ENCODE measurements at regions not wholly inside any gene's neighbourhood (a gene's known extent, or its start where the extent isn't known, plus 50 kb on each side); places are given as distances from the start of the nearest gene placed in this dataset.
"Not testable (repeated sequence)": the region's sequence is repeated elsewhere in the genome, so short reads cannot be mapped to it uniquely, and the experiment has no call there.

DNA sequence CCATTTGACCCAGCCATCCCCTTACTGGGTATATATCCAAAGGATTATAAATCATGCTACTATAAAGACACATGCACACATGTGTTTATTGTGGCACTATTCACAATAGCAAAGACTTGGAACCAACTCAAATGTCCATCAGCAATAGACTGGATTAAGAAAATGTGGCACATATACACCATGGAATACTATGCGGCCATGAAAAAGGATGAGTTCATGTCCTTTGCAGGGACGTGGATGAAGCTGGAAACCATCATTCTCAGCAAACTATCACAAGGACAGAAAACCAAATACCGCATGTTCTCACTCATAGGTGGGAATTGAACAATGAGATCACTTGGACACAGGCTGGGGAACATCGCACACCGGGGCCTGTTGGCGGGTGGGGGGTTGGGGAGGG is 913.4 kb upstream of the DIAPH2 start:
- DNase-seq (ENCODE audit: low read depth) = not testable (repeated sequence)

- no peak for DNase-seq (ENCODE audit: low read depth)
Observed at GRCh38 chrX:95791876-95792275, 892.8 kb upstream of the DIAPH2 start.

GRCh38 chrX:95797344-95797743 is 887.3 kb upstream of the DIAPH2 start:
- no peak for DNase-seq (ENCODE audit: low read depth)

GRCh38 chrX:95823796-95824195 is 860.8 kb upstream of the DIAPH2 start:
- no peak for DNase-seq (ENCODE audit: low read depth)

DNA sequence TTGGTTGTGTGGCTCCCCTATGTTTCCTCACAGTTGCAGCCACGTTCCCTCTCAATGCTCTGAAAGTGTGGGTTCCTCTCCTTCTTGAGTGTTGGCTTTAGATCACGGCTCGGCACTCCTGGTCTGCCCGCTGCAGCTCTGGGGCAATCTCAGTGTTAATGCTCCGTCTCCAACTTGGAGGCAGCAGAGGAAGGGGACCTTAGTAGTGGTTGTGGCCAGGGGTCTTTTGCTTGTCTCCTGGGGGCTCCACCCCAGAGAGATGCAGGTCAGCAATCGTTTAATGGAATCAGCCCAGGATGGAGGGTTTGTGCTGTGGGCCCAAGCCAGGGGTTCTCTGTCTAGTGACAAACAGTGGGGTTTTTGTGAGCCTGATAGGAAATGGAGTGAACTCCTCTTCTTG is 849.4 kb upstream of the DIAPH2 start:
- no peak for DNase-seq (ENCODE audit: low read depth)

GRCh38 chrX:95836517-95836916 is 848.1 kb upstream of the DIAPH2 start:
- DNase-seq (ENCODE audit: low read depth) = no peak

GRCh38 chrX:95841863-95842262 is 842.8 kb upstream of the DIAPH2 start:
- no peak for DNase-seq (ENCODE audit: low read depth)

- no peak for DNase-seq (ENCODE audit: low read depth)
Observed at GRCh38 chrX:95860127-95860526, 824.5 kb upstream of the DIAPH2 start.

DNA sequence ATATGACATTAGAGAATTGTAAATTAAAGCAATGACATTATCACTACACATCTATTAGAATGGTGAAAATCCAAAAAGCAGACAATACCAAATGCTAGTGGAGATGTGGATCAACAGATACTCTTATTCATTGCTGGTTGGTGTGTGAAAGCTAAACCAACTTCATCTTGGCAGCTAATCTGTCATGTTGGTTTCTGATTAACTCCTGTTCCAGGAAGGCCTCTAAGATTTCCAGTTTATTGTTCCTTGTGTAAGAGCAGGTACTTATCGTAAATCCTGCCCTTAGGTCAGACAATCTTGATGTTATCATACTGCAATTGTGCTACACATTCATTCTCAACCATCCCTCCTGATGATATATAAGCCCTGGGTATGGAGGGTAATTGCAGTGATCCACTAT is 809.0 kb upstream of the DIAPH2 start:
- DNase-seq (ENCODE audit: low read depth) = no peak

GRCh38 chrX:95878874-95879273 is 805.8 kb upstream of the DIAPH2 start:
- no peak for DNase-seq (ENCODE audit: low read depth)

GRCh38 chrX:95884186-95884585 is 800.5 kb upstream of the DIAPH2 start:
- DNase-seq (ENCODE audit: low read depth) = no peak

DNA sequence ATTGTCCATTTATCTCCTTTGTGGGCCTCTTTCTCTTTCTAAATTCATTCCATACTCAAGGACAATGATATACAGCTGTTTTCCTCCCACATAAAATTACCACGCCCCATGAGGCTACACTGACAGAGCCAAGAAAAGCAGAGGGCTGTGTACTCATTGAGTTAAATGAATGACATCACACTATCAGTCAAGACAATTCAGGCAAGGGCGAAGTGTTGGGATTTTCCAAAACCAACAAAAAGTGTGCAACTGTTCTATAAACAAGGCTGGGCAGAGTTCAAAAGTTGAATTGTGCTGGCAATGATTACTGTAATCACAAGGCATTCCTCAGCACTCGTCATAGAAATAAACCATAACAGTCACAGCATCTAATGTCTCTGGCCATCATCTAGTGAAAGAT is 799.6 kb upstream of the DIAPH2 start:
- peak; percentile 59 for DNase-seq (ENCODE audit: low read depth)

- DNase-seq (ENCODE audit: low read depth) = no peak
Observed at GRCh38 chrX:95889279-95889678, 795.4 kb upstream of the DIAPH2 start.

- DNase-seq (ENCODE audit: low read depth) = peak; percentile 54
Observed at GRCh38 chrX:95893636-95894035, 791.0 kb upstream of the DIAPH2 start.

DNA sequence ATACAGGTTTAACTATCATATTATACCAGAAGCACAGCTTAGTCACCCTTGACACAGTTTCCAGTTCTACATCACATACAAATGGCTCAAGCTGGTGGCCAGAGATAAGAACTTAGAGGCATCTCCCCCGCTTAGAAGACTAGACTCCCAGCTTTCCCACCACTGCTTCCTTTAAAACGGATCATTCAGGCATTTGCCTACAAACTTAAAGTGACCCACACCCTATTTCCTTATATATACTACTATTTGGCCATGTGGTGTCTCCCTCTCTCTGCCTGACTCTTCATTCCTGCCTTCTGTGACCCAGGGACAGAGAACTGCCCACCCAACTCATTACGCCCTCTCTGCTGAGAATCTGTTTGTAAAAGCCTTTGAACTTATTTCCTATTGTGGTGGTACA is 781.2 kb upstream of the DIAPH2 start:
- no peak for DNase-seq (ENCODE audit: low read depth)

DNA sequence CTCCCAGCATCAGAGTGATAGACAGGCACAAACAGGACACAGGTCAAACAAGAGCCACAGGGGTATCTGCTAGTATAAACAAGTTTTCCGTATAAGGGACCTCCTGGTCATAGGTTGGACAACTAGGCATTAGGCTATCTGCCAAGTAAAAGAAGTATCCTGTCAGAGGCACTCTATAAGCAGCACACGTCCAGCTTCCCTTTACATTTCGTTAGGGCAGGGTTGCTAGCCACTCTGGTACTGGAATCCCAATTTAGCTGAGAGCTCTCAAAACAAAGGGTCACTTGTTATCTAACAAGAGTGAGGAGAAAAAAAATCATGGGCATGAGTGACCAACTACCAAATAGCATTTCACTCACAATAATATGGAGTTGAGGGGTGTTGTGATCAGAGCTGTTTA is 780.7 kb upstream of the DIAPH2 start:
- no peak for DNase-seq (ENCODE audit: low read depth)

GRCh38 chrX:95907081-95907480 is 777.6 kb upstream of the DIAPH2 start:
- DNase-seq (ENCODE audit: low read depth) = no peak

- DNase-seq (ENCODE audit: low read depth) = no peak
Observed at GRCh38 chrX:95911062-95911461, 773.6 kb upstream of the DIAPH2 start.

DNA sequence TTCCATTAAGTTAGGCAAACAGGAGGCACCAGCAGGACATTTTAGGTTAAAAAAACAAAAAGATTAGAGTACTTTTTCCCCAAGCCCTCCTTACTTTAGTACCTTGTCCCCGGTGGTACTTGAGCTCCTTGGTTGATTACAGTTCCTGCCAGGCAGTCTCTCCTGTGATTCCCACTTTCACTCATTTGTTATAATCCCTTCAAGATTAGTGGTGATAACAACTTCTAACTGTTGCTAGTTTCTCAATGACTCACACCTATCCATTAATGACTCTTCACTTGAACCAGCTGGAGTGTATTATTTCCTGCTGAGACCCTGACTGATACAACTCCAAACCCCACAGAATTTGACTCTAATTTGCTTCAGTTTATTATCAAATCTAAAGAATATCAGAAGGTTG is 765.0 kb upstream of the DIAPH2 start:
- DNase-seq (ENCODE audit: low read depth) = no peak

GRCh38 chrX:95945528-95945927 is 739.1 kb upstream of the DIAPH2 start:
- DNase-seq (ENCODE audit: low read depth) = no peak

DNA sequence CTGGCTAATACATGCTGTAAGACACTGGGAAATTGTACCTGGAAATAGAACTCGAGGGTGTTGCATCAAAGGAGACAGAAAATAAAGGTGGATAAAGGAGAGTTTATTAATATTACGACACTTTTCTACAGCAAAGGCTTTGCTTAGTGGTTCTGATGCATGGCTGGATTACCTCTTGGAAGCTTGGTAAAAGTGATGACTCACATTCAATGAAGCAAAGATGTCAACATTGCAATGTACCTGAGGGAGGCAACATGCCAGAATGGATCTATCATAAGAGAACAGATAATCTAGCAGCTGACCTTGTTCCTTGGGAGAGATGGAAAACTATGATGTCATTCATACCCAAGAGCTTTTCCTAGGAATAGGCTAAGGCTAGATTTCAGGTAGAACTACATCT is 735.1 kb upstream of the DIAPH2 start:
- DNase-seq (ENCODE audit: low read depth) = no peak

DNA sequence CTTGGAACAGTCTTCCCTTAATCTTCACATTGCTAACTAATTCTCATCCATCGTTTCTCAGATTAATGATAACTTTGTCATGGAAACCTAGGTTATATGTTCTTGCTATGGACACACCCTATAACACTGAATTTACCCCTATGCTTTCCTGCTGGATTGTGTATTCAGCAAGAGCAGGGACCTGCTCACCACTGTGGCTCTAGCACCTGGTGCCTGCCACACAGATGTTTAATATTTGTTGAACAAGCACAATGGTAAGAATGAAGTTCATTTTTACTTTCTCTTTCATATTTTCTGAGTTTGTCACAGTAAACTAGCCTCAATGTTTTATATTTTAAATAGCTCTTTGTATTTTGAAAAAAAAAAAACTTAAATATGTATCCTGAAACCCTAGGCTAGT is 734.0 kb upstream of the DIAPH2 start:
- DNase-seq (ENCODE audit: low read depth) = no peak

DNA sequence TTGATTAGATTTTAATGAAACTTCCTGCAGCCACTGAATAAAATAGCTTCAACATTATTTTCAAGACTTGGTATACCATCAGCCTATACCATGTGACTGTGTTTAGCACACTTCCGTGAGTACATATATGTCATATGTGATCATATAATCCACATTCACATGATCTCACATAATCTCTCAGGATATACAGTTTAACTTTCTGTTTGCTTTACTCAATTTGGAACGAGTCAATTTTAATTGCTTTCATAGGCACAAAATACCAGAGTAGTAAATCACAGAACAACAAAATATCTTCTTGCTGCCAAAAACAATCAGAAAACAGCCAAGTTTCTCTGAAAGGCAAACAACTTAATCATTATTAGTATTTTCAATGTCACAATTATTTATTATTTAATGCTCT is 731.1 kb upstream of the DIAPH2 start:
- DNase-seq (ENCODE audit: low read depth) = no peak

DNA sequence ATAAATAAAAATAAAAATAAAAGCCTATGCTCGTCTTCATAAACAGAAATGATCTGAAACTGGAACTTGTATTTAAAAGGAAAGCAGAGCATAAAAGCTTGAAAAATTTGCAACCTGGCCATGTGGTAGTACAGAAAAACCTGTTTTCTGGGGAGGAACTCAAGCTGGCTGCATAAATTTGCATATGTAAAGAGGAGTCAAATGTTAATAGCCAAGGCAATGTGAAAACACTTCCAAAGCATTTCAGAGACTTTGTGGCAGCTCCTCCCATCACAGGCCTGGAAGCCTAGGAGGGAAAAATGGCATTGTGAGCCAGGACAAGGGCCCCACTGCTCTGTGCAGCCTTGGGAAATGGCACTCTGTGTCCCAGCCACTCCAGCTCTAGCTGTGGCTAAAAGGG is 727.9 kb upstream of the DIAPH2 start:
- DNase-seq (ENCODE audit: low read depth) = no peak

- not testable (repeated sequence) for DNase-seq (ENCODE audit: low read depth)
Observed at GRCh38 chrX:95973456-95974095, 711.1 kb upstream of the DIAPH2 start.

Data from stromal cell of bone marrow (primary cell).